ENCODE measurements at regions not wholly inside any gene's neighbourhood (a gene's known extent, or its start where the extent isn't known, plus 50 kb on each side); places are given as distances from the start of the nearest gene placed in this dataset.

DNA sequence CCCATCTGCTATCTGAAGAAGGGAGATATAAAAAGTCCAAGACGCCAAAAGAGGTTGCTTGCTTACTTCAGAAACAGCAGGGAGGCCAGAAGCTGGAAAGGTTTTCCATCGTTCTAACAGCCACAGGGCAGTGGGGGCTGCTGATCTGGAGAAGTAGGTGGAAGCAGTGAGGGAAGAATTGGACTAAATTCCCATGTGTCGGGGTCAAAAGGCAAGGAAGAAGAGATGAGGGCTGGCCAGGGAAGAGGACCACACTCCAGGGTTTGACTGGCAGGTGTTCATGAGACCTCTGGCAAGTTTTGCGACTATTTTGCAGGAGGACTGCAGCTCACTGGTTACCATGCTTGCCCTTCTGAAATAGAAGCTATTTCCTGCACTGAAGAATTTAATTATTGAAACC is 91.0 kb downstream of the SCG2 start:
- TF ChIP-seq, protein P1, sequence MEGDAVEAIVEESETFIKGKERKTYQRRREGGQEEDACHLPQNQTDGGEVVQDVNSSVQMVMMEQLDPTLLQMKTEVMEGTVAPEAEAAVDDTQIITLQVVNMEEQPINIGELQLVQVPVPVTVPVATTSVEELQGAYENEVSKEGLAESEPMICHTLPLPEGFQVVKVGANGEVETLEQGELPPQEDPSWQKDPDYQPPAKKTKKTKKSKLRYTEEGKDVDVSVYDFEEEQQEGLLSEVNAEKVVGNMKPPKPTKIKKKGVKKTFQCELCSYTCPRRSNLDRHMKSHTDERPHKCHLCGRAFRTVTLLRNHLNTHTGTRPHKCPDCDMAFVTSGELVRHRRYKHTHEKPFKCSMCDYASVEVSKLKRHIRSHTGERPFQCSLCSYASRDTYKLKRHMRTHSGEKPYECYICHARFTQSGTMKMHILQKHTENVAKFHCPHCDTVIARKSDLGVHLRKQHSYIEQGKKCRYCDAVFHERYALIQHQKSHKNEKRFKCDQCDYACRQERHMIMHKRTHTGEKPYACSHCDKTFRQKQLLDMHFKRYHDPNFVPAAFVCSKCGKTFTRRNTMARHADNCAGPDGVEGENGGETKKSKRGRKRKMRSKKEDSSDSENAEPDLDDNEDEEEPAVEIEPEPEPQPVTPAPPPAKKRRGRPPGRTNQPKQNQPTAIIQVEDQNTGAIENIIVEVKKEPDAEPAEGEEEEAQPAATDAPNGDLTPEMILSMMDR (IDR thresholded peaks at IDR 0.05; ENCODE audit: low read depth, low read length, missing control alignments): no peak
- no peak overlapping the region for H3K4me3 ChIP-seq (ENCODE audit: low read depth, low read length)
- no peak for DNase-seq (ENCODE audit: low read depth)

DNA sequence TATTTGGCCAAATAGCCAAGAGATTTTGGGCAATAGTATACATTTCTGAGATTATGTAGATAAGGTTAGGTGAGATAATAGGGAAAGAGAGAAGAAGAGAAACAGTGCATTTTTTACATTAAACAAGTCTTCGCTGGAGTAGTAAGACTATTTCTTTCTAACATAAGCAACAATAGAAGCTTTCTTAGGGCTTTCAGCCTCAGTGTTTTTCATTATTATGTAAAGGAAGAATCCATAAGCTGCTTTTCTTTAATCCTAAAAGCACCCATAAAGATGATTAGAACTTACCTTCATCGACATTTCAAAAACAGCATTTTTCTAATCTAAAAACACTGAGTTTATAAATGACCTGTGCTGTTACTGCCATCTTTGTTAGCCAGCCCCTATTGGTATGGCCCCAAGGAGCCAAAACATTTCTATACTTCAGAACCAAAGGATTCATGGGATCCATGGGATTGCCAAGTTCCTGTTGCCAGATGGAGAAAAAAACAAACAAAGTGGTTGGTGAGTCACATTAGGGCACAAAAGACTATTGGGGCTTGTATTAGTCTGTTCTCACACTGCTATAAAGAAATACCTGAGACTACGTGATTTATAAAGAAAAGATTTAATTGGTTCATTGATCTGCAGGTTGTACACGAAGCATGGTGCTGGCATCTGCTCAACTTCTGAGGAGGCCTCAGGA is 88.2 kb downstream of the SCG2 start:
- TF ChIP-seq, protein P1 (IDR thresholded peaks at IDR 0.05; ENCODE audit: low read depth, low read length, missing control alignments): no peak
- no peak for DNase-seq (ENCODE audit: low read depth)
- H3K4me3 ChIP-seq (ENCODE audit: low read depth, low read length): no peak overlapping the region

DNA sequence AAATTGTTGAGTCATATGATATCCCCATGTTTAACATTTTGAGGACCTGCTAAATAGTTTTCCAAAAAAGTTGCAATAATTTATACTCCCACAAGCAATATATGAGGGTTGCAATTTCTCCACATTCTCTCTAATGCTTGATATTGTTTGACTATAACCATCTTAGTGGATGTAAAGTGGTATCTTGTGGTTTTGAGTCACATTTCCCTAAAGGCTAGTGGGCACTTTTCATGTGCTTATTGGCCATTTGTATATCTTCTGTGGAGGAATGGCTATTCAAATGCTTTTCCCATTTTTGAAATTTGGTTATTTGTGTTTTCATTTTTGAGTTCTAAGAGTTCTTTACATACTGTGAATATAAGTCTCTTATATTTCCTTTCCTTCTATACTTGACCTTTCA is 82.7 kb downstream of the SCG2 start:
- DNase-seq (ENCODE audit: low read depth): no peak
- no peak overlapping the region for H3K4me3 ChIP-seq (ENCODE audit: low read depth, low read length)
- TF ChIP-seq, protein P1 (IDR thresholded peaks at IDR 0.05; ENCODE audit: low read depth, low read length, missing control alignments): no peak

DNA sequence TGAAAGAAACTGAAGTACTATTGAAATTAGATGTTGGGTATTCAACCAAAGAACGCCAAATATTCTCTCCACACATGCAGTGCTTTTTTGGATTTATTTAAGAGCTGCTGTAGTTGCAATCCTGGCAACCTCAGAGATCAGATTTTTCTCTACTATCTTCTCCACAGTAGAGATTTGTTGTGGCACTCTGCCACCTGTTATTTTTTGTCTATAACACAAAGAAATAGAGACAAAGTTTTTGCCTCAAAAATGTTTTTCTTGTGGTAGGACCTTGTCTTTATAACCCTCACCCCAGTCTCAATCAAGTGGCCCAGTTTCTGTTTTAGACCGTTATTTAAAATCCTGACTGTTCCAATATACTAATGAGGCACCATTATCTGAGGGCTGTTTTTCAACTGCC is 79.4 kb downstream of the SCG2 start:
- DNase-seq (ENCODE audit: low read depth): no peak
- no peak overlapping the region for H3K4me3 ChIP-seq (ENCODE audit: low read depth, low read length)
- TF ChIP-seq, protein P1 (IDR thresholded peaks at IDR 0.05; ENCODE audit: low read depth, low read length, missing control alignments): no peak

DNA sequence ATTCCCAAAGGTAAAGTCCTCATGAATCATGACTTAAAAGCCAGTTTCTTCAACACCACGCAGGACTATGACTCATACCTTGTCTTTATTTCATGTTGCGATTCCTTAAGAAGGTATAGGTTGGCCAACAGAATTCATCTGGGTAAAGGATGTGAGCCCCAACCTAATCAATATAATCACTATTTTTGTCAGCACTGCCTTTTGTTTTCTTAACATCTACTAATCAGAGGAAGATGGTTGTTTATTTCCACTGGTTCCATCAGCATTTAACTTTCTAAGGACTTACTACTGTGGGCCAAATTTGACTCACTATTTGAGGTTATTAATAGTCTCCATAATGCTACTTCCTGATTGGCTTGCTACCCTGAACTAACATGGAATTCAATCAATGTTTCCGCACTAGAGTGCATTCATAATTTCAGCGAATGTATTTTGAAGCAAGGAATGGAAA is 78.6 kb downstream of the SCG2 start:
- DNase-seq (ENCODE audit: low read depth): no peak
- TF ChIP-seq, protein P1 (IDR thresholded peaks at IDR 0.05; ENCODE audit: low read depth, low read length, missing control alignments): no peak
- H3K4me3 ChIP-seq (ENCODE audit: low read depth, low read length): no peak overlapping the region

DNA sequence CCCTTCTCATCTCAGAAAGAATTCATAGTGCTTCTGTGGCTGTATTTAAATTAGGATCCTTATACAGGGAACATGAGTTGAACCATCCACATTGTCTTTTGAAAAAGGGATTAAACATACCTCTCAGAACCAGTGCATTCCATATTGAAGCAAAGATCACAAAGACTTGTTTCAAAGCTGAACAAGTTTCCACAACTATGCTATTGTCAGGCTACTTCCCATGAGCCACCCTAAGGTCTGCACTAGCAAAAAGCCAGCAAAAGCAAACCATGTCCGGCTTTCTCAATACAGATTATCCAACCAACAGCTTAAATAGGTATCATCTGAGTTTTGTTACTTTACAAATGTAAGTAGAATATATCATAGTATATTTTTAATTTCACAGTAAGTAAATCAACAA is 78.1 kb downstream of the SCG2 start:
- H3K4me3 ChIP-seq (ENCODE audit: low read depth, low read length): no peak overlapping the region
- TF ChIP-seq, protein P1 (IDR thresholded peaks at IDR 0.05; ENCODE audit: low read depth, low read length, missing control alignments): no peak
- DNase-seq (ENCODE audit: low read depth): no peak

DNA sequence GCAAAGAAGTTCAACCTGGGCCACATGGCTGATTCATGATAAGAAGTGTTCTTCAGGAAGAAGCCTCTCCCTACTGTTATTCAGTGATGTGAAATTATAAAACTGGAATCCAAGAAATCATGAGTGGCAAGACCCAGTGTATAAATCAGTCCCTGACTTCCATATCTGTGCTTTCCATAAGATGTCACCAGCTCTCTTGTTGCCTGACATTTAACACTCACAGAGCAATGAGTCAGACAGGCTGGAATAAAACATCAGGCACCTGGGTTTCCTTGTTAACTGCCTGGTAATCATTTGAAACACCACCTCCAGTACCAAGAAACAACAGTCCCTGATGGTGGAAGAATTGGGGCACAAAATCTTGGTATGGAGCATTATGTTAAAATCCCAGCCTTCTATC is 76.1 kb downstream of the SCG2 start:
- no peak for DNase-seq (ENCODE audit: low read depth)
- H3K4me3 ChIP-seq (ENCODE audit: low read depth, low read length): no peak overlapping the region
- TF ChIP-seq, protein P1 (IDR thresholded peaks at IDR 0.05; ENCODE audit: low read depth, low read length, missing control alignments): no peak

All from GM12864 (cell line).